ENCODE measurements at regions not wholly inside any gene's neighbourhood (a gene's known extent, or its start where the extent isn't known, plus 50 kb on each side); places are given as distances from the start of the nearest gene placed in this dataset.

- TF ChIP-seq POLR2A (IDR thresholded peaks at IDR 0.05): no peak
- TF ChIP-seq CTCF (IDR thresholded peaks at IDR 0.05): no peak
- no peak for TF ChIP-seq POLR2AphosphoS5 (IDR thresholded peaks at IDR 0.05)
These were observed 130.0 kb upstream of the GGTLC1 start for GRCh38 chr20:24118441-24119175.

All from upper lobe of left lung (tissue), 4 donors.